ENCODE measurements at regions not wholly inside any gene's neighbourhood (a gene's known extent, or its start where the extent isn't known, plus 50 kb on each side); places are given as distances from the start of the nearest gene placed in this dataset.

DNA sequence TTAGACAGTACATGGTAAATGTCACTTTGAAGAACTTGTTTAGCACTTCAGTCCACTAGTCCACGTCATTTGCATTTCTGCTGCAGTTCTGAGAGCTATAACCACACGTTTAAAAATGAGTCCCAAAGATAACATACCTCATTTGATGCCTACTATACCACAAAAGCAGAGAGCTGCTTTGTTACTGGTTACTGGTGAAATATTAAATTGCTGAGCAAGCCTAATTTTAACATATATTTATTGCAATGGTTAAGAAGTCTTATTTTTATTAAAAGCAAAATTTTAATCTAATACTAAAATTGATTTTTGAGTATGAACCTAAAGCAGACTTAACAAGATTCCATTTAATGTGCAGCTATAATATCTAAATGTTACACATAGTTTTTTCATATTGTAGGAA lies 1949.7 kb upstream of the PRR20A start:
- Histone ChIP-seq H3K9me1 (replicated peaks; ENCODE audit: control insufficient read depth, extremely low read depth, insufficient read depth, low read length) (no peaks in the 10 kb centered on the region), H3K4me1 (ENCODE audit: control insufficient read depth, extremely low read depth, insufficient read depth, low read length) (no peaks in the 10 kb centered on the region), H3K9me3 (replicated peaks; ENCODE audit: control insufficient read depth, insufficient read depth, low read length) (no peaks in the 10 kb centered on the region), H3K27ac (ENCODE audit: insufficient read depth, low read depth, low read length) (no peak overlapping the region), H3K36me3 (ENCODE audit: control insufficient read depth in 2 of 2, extremely low read depth in 1 of 2, insufficient read depth in 2 of 2, low read length in 2 of 2) (no peaks in the 10 kb centered on the region), H3K4me2 (ENCODE audit: insufficient read depth, low read length) (no peak overlapping the region), H3K9ac (replicated peaks; ENCODE audit: extremely low read depth, insufficient read depth, low read length) (no peak overlapping the region), H4K20me1 (replicated peaks; ENCODE audit: control insufficient read depth, extremely low read depth, insufficient read depth, low read length) (no peaks in the 10 kb centered on the region), H3K4me3 (replicated peaks in 1 of 3; ENCODE audit: insufficient read depth in 1 of 3, low read depth in 1 of 3, low read length in 3 of 3) (no peak overlapping the region), H2AFZ (ENCODE audit: low read depth, low read length) (no peak overlapping the region), H3K27me3 (ENCODE audit: control insufficient read depth in 2 of 2, insufficient read depth in 2 of 2, low read length in 2 of 2) (no peaks in the 10 kb centered on the region), H3K79me2 (ENCODE audit: control insufficient read depth, insufficient read depth, low read length) (no peaks in the 10 kb centered on the region)
- POLR2A ChIA-PET = no interaction called here
- BruUV-seq (replicated peaks) = no TSS peak
- TF ChIP-seq MYC (IDR thresholded peaks at IDR 0.05; ENCODE audit: low read depth, low read length) (no peak), POLR2AphosphoS5 (IDR thresholded peaks at IDR 0.05; ENCODE audit: insufficient read depth, low read depth, low read length) (no peak), POLR2A (IDR thresholded peaks at IDR 0.05; ENCODE audit: low read depth, low read length) (no peak)
- intact Hi-C loops (cut with micrococcal nuclease) (no loop called here), dilution Hi-C loops (cut with MboI; ENCODE audit: extremely low pct_ligation_motif_present, low sequenced_read_pairs) (no loop called here)
- DNase-seq (ENCODE audit: low read depth, low spot score) = no peak
- FAIRE-seq = no peak
- CTCF ChIA-PET = no interaction called here

DNA sequence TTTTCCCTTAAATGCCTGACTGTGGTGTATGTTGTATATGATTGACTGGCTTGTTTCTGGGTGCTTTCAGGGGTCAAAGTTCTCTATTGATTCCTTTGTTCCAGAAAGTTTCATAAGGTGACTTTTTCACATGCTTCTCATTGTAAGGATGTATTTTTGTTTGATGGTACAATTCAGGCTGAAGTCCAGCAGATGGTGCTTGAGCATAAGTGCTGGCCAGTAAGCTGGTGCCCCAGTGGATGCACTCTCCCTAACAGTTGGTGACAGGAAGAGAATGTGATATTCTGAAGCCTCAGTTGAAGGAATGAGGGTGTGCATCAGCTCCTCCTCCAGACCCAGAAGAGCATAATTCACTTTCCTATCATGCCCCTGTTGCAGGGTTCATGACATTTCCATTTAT lies 1941.6 kb upstream of the PRR20A start:
- Histone ChIP-seq H4K20me1 (replicated peaks; ENCODE audit: control insufficient read depth, extremely low read depth, insufficient read depth, low read length) (no peaks in the 10 kb centered on the region), H3K9me3 (replicated peaks; ENCODE audit: control insufficient read depth, insufficient read depth, low read length) (no peaks in the 10 kb centered on the region), H3K4me2 (ENCODE audit: insufficient read depth, low read length) (no peak overlapping the region), H3K9ac (replicated peaks; ENCODE audit: extremely low read depth, insufficient read depth, low read length) (no peak overlapping the region), H3K79me2 (ENCODE audit: control insufficient read depth, insufficient read depth, low read length) (no peaks in the 10 kb centered on the region), H3K4me3 (replicated peaks in 1 of 3; ENCODE audit: insufficient read depth in 1 of 3, low read depth in 1 of 3, low read length in 3 of 3) (no peak overlapping the region), H3K36me3 (ENCODE audit: control insufficient read depth in 2 of 2, extremely low read depth in 1 of 2, insufficient read depth in 2 of 2, low read length in 2 of 2) (no peaks in the 10 kb centered on the region), H3K27me3 (ENCODE audit: control insufficient read depth in 2 of 2, insufficient read depth in 2 of 2, low read length in 2 of 2) (no peaks in the 10 kb centered on the region), H3K27ac (ENCODE audit: insufficient read depth, low read depth, low read length) (no peak overlapping the region), H2AFZ (ENCODE audit: low read depth, low read length) (no peak overlapping the region), H3K4me1 (ENCODE audit: control insufficient read depth, extremely low read depth, insufficient read depth, low read length) (no peaks in the 10 kb centered on the region), H3K9me1 (replicated peaks; ENCODE audit: control insufficient read depth, extremely low read depth, insufficient read depth, low read length) (no peaks in the 10 kb centered on the region)
- BruUV-seq (replicated peaks) = no TSS peak
- TF ChIP-seq, protein P1, sequence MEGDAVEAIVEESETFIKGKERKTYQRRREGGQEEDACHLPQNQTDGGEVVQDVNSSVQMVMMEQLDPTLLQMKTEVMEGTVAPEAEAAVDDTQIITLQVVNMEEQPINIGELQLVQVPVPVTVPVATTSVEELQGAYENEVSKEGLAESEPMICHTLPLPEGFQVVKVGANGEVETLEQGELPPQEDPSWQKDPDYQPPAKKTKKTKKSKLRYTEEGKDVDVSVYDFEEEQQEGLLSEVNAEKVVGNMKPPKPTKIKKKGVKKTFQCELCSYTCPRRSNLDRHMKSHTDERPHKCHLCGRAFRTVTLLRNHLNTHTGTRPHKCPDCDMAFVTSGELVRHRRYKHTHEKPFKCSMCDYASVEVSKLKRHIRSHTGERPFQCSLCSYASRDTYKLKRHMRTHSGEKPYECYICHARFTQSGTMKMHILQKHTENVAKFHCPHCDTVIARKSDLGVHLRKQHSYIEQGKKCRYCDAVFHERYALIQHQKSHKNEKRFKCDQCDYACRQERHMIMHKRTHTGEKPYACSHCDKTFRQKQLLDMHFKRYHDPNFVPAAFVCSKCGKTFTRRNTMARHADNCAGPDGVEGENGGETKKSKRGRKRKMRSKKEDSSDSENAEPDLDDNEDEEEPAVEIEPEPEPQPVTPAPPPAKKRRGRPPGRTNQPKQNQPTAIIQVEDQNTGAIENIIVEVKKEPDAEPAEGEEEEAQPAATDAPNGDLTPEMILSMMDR (IDR thresholded peaks at IDR 0.05; ENCODE audit: extremely low read depth in 1 of 2, insufficient read depth in 1 of 2, low read depth in 1 of 2, low read length in 2 of 2) = no peak
- no peak for TF ChIP-seq EZH2 (IDR thresholded peaks at IDR 0.05; ENCODE audit: borderline replicate concordance, low read depth, low read length, severe bottlenecking)
- no peak for TF ChIP-seq JUN (IDR thresholded peaks at IDR 0.05; ENCODE audit: borderline replicate concordance, insufficient read depth, insufficient read length, low read depth)
- TF ChIP-seq MYC (IDR thresholded peaks at IDR 0.05; ENCODE audit: low read depth, low read length) = no peak
- TF ChIP-seq, protein P2, sequence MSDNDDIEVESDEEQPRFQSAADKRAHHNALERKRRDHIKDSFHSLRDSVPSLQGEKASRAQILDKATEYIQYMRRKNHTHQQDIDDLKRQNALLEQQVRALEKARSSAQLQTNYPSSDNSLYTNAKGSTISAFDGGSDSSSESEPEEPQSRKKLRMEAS (IDR thresholded peaks at IDR 0.05; ENCODE audit: insufficient read depth, insufficient read length) = no peak
- TF ChIP-seq POLR2A (IDR thresholded peaks at IDR 0.05; ENCODE audit: low read depth, low read length) = no peak
- no peak for TF ChIP-seq POLR2AphosphoS5 (IDR thresholded peaks at IDR 0.05; ENCODE audit: insufficient read depth, low read depth, low read length)
- no peak for TF ChIP-seq GATA2 (IDR thresholded peaks at IDR 0.05; ENCODE audit: insufficient read depth, insufficient read length, low read depth, low read length)
- TF ChIP-seq FOS (IDR thresholded peaks at IDR 0.05; ENCODE audit: borderline replicate concordance, insufficient read depth, low read length) = no peak
- CTCF ChIA-PET = no interaction called here
- POLR2A ChIA-PET = no interaction called here
- dilution Hi-C loops (cut with MboI; ENCODE audit: extremely low pct_ligation_motif_present, low sequenced_read_pairs) (no loop called here), intact Hi-C loops (cut with micrococcal nuclease) (no loop called here)
- FAIRE-seq (no peak), DNase-seq (ENCODE audit: low read depth, low spot score) (no peak)
